ENCODE measurements at regions not wholly inside any gene's neighbourhood (a gene's known extent, or its start where the extent isn't known, plus 50 kb on each side); places are given as distances from the start of the nearest gene placed in this dataset.
"Not testable (repeated sequence)": the region's sequence is repeated elsewhere in the genome, so short reads cannot be mapped to it uniquely, and the experiment has no call there.

GRCh38 chr13:78491978-78492377 lies 111.4 kb downstream of the POU4F1 start:
- TF ChIP-seq CTCF (IDR thresholded peaks at IDR 0.05; ENCODE audit: poor library complexity) (no peak), EZH2 (IDR thresholded peaks at IDR 0.05; ENCODE audit: borderline replicate concordance) (no peak), EZH2phosphoT487 (IDR thresholded peaks at IDR 0.05; ENCODE audit: low read depth, severe bottlenecking, unreplicated experiment) (no peak)
- H3K4me1 ChIP-seq (ENCODE audit: insufficient read depth), result no peaks in the 10 kb centered on the region
- H2AFZ ChIP-seq, result no peak overlapping the region
- no peaks in the 10 kb centered on the region for H3K9me2 ChIP-seq (replicated peaks; ENCODE audit: insufficient read depth)
- H3K4me2 ChIP-seq, result no peak overlapping the region
- no peaks in the 10 kb centered on the region for H4K20me1 ChIP-seq (ENCODE audit: insufficient read depth, poor library complexity, severe bottlenecking)
- no peak overlapping the region for H3K27ac ChIP-seq
- DNase-seq (ENCODE audit: low spot score), result no peak
- no peaks in the 10 kb centered on the region for H3K36me3 ChIP-seq (replicated peaks; ENCODE audit: insufficient read depth, low read depth)
- H3K27me3 ChIP-seq, result no peaks in the 10 kb centered on the region
- no peaks in the 10 kb centered on the region for H3K9me3 ChIP-seq (ENCODE audit: low read depth)
- no peak overlapping the region for H3K4me3 ChIP-seq
- no peaks in the 10 kb centered on the region for H3K79me2 ChIP-seq

GRCh38 chr13:78490225-78490624 lies 113.1 kb downstream of the POU4F1 start:
- WGBS (ENCODE audit: low lambda C conversion rate, missing lambda C conversion rate), result 90% methylated on average over 7 of the region's 7 CpGs
- H3K4me3 ChIP-seq, H3K4me2 ChIP-seq: not testable (repeated sequence)

GRCh38 chr13:78487707-78488106 lies 115.6 kb downstream of the POU4F1 start:
- H2AFZ ChIP-seq, result no peak overlapping the region
- no peak overlapping the region for H3K4me2 ChIP-seq
- H3K36me3 ChIP-seq (replicated peaks; ENCODE audit: insufficient read depth, low read depth), result no peaks in the 10 kb centered on the region
- no peaks in the 10 kb centered on the region for H3K9me2 ChIP-seq (replicated peaks; ENCODE audit: insufficient read depth)
- no peaks in the 10 kb centered on the region for H3K27me3 ChIP-seq
- no peaks in the 10 kb centered on the region for H3K79me2 ChIP-seq
- no peak overlapping the region for H3K4me3 ChIP-seq
- DNase-seq (ENCODE audit: low spot score), result no peak
- no peak for TF ChIP-seq EZH2 (IDR thresholded peaks at IDR 0.05; ENCODE audit: borderline replicate concordance)
- no peak for TF ChIP-seq EZH2phosphoT487 (IDR thresholded peaks at IDR 0.05; ENCODE audit: low read depth, severe bottlenecking, unreplicated experiment)
- H3K4me1 ChIP-seq (ENCODE audit: insufficient read depth), result no peaks in the 10 kb centered on the region
- H3K27ac ChIP-seq, result no peak overlapping the region
- no peaks in the 10 kb centered on the region for H3K9me3 ChIP-seq (ENCODE audit: low read depth)
- no peaks in the 10 kb centered on the region for H4K20me1 ChIP-seq (ENCODE audit: insufficient read depth, poor library complexity, severe bottlenecking)
- WGBS (ENCODE audit: low lambda C conversion rate, missing lambda C conversion rate), result 74% methylated on average over 1 of the region's 1 CpG

More at GRCh38 chr13:78490225-78490624, 113.1 kb downstream of the POU4F1 start:
- H2AFZ ChIP-seq; H4K20me1 ChIP-seq (ENCODE audit: insufficient read depth, poor library complexity, severe bottlenecking); H3K4me1 ChIP-seq (ENCODE audit: insufficient read depth); DNase-seq (ENCODE audit: low spot score); H3K36me3 ChIP-seq (replicated peaks; ENCODE audit: insufficient read depth, low read depth); H3K9me3 ChIP-seq (ENCODE audit: low read depth); H3K9me2 ChIP-seq (replicated peaks; ENCODE audit: insufficient read depth); H3K27me3 ChIP-seq; H3K79me2 ChIP-seq; H3K27ac ChIP-seq: not testable (repeated sequence)

GRCh38 chr13:78485803-78486202 lies 117.5 kb downstream of the POU4F1 start:
- no peaks in the 10 kb centered on the region for H3K27me3 ChIP-seq
- H3K9me2 ChIP-seq (replicated peaks; ENCODE audit: insufficient read depth), result no peaks in the 10 kb centered on the region
- H3K9me3 ChIP-seq (ENCODE audit: low read depth), result no peaks in the 10 kb centered on the region
- H3K4me1 ChIP-seq (ENCODE audit: insufficient read depth), result no peaks in the 10 kb centered on the region
- H3K4me3 ChIP-seq, result no peak overlapping the region
- H2AFZ ChIP-seq, result no peak overlapping the region
- WGBS (ENCODE audit: low lambda C conversion rate, missing lambda C conversion rate), result 79% methylated on average over 3 of the region's 3 CpGs
- H4K20me1 ChIP-seq (ENCODE audit: insufficient read depth, poor library complexity, severe bottlenecking), result no peaks in the 10 kb centered on the region
- TF ChIP-seq CTCF (IDR thresholded peaks at IDR 0.05; ENCODE audit: poor library complexity) (no peak), EZH2 (IDR thresholded peaks at IDR 0.05; ENCODE audit: borderline replicate concordance) (no peak), EZH2phosphoT487 (IDR thresholded peaks at IDR 0.05; ENCODE audit: low read depth, severe bottlenecking, unreplicated experiment) (no peak)
- H3K36me3 ChIP-seq (replicated peaks; ENCODE audit: insufficient read depth, low read depth), result no peaks in the 10 kb centered on the region
- no peak for DNase-seq (ENCODE audit: low spot score)
- H3K27ac ChIP-seq, result no peak overlapping the region
- no peak overlapping the region for H3K4me2 ChIP-seq
- H3K79me2 ChIP-seq, result no peaks in the 10 kb centered on the region

Data from hepatocyte (in vitro differentiated cells).